HCT116 (cell line): ENCODE measurements at regions not wholly inside any gene's neighbourhood (a gene's known extent, or its start where the extent isn't known, plus 50 kb on each side); places are given as distances from the start of the nearest gene placed in this dataset.

ENCODE experiments used
- JUND ChIP-seq: IDR thresholded peaks from 2 replicates; pipeline ENCODE4 v1.6.1; 2012
- RAD21 ChIP-seq: IDR thresholded peaks from 2 replicates; pipeline ENCODE4 v1.6.1; 2012; ENCODE audit warnings: low read depth, mild to moderate bottlenecking
- SP1 ChIP-seq: IDR thresholded peaks from 2 replicates; pipeline ENCODE4 v1.6.1; 2012; ENCODE audit warnings: low read depth
- TF ChIP-seq, protein P1 (sequence below), 3 experiments: fragments of 200-600 bp in 1 of 3; sonication (generic) in 1 of 3; IDR thresholded peaks in 2 of 3; conservative IDR thresholded peaks in 1 of 3; 2 replicates each; pipeline ENCODE4 v1.5.1; 2012 to 2017; ENCODE audit warnings: low read depth in 2 of 3, low read length in 2 of 3, antibody characterized with exemption in 1 of 3, borderline replicate concordance in 1 of 3, control low read depth in 1 of 3, mild to moderate bottlenecking in 1 of 3, mixed read lengths in 1 of 3, mixed run types in 1 of 3, moderate library complexity in 1 of 3; ENCODE audit not compliant: insufficient read depth in 1 of 3

DNA sequence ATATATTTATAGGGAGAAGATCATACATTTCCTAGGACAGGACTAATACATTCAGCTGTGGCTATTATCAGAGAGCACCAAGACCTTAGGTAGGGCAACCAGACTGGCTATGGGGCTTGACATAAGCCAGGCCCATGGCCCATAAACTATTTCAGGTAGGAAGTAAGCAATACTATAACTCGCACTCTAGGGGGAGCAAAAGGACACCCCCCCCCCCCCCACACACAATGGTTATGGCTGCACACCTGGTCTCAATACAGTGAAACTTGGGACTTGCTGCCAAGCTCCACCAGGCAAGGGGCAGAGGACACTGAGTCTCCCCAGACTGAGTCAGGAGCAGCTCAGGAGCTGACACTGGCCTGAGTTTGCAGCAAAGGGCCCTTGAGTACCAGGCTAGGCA is 348.9 kb upstream of the ASIC2 start:
- TF ChIP-seq SP1 (no peak), RAD21 (no peak), JUND (no peak)
- TF ChIP-seq, protein P1, sequence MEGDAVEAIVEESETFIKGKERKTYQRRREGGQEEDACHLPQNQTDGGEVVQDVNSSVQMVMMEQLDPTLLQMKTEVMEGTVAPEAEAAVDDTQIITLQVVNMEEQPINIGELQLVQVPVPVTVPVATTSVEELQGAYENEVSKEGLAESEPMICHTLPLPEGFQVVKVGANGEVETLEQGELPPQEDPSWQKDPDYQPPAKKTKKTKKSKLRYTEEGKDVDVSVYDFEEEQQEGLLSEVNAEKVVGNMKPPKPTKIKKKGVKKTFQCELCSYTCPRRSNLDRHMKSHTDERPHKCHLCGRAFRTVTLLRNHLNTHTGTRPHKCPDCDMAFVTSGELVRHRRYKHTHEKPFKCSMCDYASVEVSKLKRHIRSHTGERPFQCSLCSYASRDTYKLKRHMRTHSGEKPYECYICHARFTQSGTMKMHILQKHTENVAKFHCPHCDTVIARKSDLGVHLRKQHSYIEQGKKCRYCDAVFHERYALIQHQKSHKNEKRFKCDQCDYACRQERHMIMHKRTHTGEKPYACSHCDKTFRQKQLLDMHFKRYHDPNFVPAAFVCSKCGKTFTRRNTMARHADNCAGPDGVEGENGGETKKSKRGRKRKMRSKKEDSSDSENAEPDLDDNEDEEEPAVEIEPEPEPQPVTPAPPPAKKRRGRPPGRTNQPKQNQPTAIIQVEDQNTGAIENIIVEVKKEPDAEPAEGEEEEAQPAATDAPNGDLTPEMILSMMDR (IDR thresholded peaks at IDR 0.05 in 2 of 3, conservative IDR thresholded peaks at IDR 0.05 in 1 of 3; ENCODE audit: borderline replicate concordance in 1 of 3, insufficient read depth in 1 of 3, low read depth in 2 of 3, low read length in 2 of 3) = peak in 1 of 3 experiments; percentile 14; a peak in 1 of 6 replicates
